Activated CD8-positive, alpha-beta T cell treated with anti-CD3 and anti-CD28 coated beads for 36 hours (primary cell): ENCODE measurements at regions not wholly inside any gene's neighbourhood (a gene's known extent, or its start where the extent isn't known, plus 50 kb on each side); places are given as distances from the start of the nearest gene placed in this dataset.

Experiments used
- ATAC-seq: fragments of 200-7000 bp; cut with Tn5 transposase; one replicate; pipeline ENCODE4 v1.10.0; 2021; ENCODE audit warnings: mild to moderate bottlenecking, moderate library complexity
- CTCF ChIA-PET: fragments of 350-600 bp; sonication (Branson Sonifier 250); formaldehyde crosslinking; loops from one replicate; lab custom pipeline; 2021; ENCODE audit warnings: antibody characterized with exemption; lab: Charles Lee
- POLR2A ChIA-PET: fragments of 350-600 bp; sonication (Branson Sonifier 250); formaldehyde crosslinking; loops from one replicate; lab custom pipeline; 2021; ENCODE audit warnings: antibody characterized with exemption; lab: Charles Lee
- DNase-seq: peaks from one replicate; pipeline ENCODE4 v3.0.0-alpha.2; 2020
- H3K27ac Mint-ChIP-seq: one replicate; pipeline ENCODE4 v1.8.0; 2021; ENCODE audit warnings: mild to moderate bottlenecking, mixed read lengths
- H3K27me3 Mint-ChIP-seq: one replicate; pipeline ENCODE4 v1.8.0; 2021; ENCODE audit warnings: mixed read lengths
- H3K36me3 Mint-ChIP-seq: one replicate; pipeline ENCODE4 v1.8.0; 2021; ENCODE audit warnings: low read depth, mixed read lengths
- H3K4me1 Mint-ChIP-seq: one replicate; pipeline ENCODE4 v1.8.0; 2021; ENCODE audit warnings: low read depth, mixed read lengths
- H3K4me3 Mint-ChIP-seq: one replicate; pipeline ENCODE4 v1.8.0; 2021; ENCODE audit warnings: mild to moderate bottlenecking, moderate library complexity, mixed read lengths
- H3K9me3 Mint-ChIP-seq: one replicate; pipeline ENCODE4 v1.8.0; 2021; ENCODE audit warnings: mixed read lengths
- CTCF ChIP-seq: fragments of 200-600 bp; IDR thresholded peaks from one replicate; pipeline ENCODE4 v1.8.0; 2022; ENCODE audit warnings: antibody characterized with exemption, mild to moderate bottlenecking
- intact Hi-C: fragments of 100-400 bp; cut with micrococcal nuclease; formaldehyde crosslinking; loops from one replicate; pipeline ENCODE4 v1.10.0; 2022

DNA sequence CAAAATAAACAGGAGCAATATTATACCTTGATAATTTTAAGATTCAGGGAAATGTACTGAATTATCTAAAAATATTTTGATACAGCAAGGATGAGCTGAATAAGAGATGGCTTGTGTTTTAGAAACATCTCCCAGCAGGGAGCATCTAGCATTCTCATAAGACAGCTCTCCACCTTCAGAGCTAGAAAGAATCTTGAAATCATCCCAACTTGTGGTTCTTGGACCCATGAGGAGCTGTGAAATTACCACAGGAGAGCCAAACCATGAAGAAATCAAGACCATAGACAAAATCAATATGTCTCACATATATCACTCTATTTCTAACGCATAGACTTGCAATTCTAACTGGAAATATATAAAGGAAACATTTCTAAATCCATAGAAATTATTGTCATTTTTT is 210.6 kb upstream of the DKK2 start:
- TF ChIP-seq CTCF: no peak
- Mint-ChIP-seq H3K4me3 (no peak overlapping the region), H3K27ac (no peak overlapping the region), H3K27me3 (peaks cover 4% of the 10 kb centered on the region), H3K9me3 (no peaks in the 10 kb centered on the region), H3K4me1 (no peaks in the 10 kb centered on the region), H3K36me3 (no peaks in the 10 kb centered on the region)
- POLR2A ChIA-PET: no interaction called here
- DNase-seq: no peak
- CTCF ChIA-PET: no interaction called here
- intact Hi-C loops: no loop called here
- no peak for ATAC-seq

- ChIA-PET POLR2A (no interaction called here), CTCF (interaction anchor here (1.0 kb wide), 1 partner anchor 9 kb away, joined by 3 read pairs; no protein-coding TSS in a partner anchor)
- Mint-ChIP-seq H3K9me3 (no peaks in the 10 kb centered on the region), H3K36me3 (no peaks in the 10 kb centered on the region), H3K4me3 (no peak overlapping the region), H3K4me1 (no peaks in the 10 kb centered on the region), H3K27me3 (peaks cover 4% of the 10 kb centered on the region), H3K27ac (no peak overlapping the region)
- no peak for DNase-seq
- no peak for ATAC-seq
- intact Hi-C loops: no loop called here
- TF ChIP-seq CTCF: no peak
Measured at GRCh38 chr4:107243141-107243781, 207.1 kb upstream of the DKK2 start.

DNA sequence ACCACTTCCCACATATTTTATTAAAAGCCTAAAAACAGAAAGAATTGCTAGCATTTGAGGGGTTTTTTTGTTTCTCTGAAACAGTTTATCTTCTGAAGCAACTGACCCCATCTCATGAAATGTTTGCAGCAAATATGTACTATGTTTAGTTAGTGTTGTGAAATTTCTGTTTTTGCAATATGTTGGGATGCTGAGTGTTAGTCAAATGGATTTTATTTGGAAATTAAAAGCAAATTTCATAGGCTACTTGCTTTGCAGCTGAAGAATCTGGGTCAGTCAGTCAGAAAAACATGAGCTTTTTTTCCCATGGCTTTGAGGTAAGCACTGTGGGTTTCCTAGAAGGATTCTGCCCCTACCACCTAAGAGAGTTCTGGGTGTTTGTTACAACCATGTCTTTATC is 184.9 kb upstream of the DKK2 start:
- ChIA-PET POLR2A (no interaction called here), CTCF (no interaction called here)
- no peaks in the 10 kb centered on the region for H3K36me3 Mint-ChIP-seq

GRCh38 chr4:107219681-107220080 is 183.6 kb upstream of the DKK2 start:
- intact Hi-C loops: no loop called here
- Mint-ChIP-seq H3K4me1 (no peaks in the 10 kb centered on the region), H3K27me3 (no peaks in the 10 kb centered on the region), H3K36me3 (no peaks in the 10 kb centered on the region), H3K9me3 (no peaks in the 10 kb centered on the region), H3K4me3 (no peak overlapping the region), H3K27ac (no peak overlapping the region)
- TF ChIP-seq CTCF: no peak
- DNase-seq: no peak
- POLR2A ChIA-PET: no interaction called here
- CTCF ChIA-PET: no interaction called here
- no peak for ATAC-seq

More for the DNA sequence above, 184.9 kb upstream of the DKK2 start:
- H3K4me1 Mint-ChIP-seq: no peaks in the 10 kb centered on the region
- intact Hi-C loops: no loop called here
- no peak for ATAC-seq
- H3K27me3 Mint-ChIP-seq: no peaks in the 10 kb centered on the region
- H3K4me3 Mint-ChIP-seq: no peak overlapping the region
- TF ChIP-seq CTCF: no peak
- no peak for DNase-seq
- no peak overlapping the region for H3K27ac Mint-ChIP-seq
- no peaks in the 10 kb centered on the region for H3K9me3 Mint-ChIP-seq

GRCh38 chr4:107216379-107216778 is 180.3 kb upstream of the DKK2 start:
- DNase-seq: no peak
- Mint-ChIP-seq H3K4me1 (no peaks in the 10 kb centered on the region), H3K36me3 (no peaks in the 10 kb centered on the region), H3K4me3 (no peak overlapping the region), H3K27ac (no peak overlapping the region), H3K27me3 (no peaks in the 10 kb centered on the region), H3K9me3 (no peaks in the 10 kb centered on the region)
- no peak for TF ChIP-seq CTCF
- ChIA-PET CTCF (no interaction called here), POLR2A (no interaction called here)
- intact Hi-C loops: no loop called here
- no peak for ATAC-seq
